GM21723 (cell line): ENCODE measurements at regions not wholly inside any gene's neighbourhood (a gene's known extent, or its start where the extent isn't known, plus 50 kb on each side); places are given as distances from the start of the nearest gene placed in this dataset.
"Not testable (repeated sequence)": the region's sequence is repeated elsewhere in the genome, so short reads cannot be mapped to it uniquely, and the experiment has no call there.

Experiments
- ATAC-seq: cut with Tn5 transposase; IDR thresholded peaks from one replicate; pipeline ENCODE4 v1.9.1; 2021; ENCODE audit warnings: mild to moderate bottlenecking, moderate library complexity; ENCODE audit not compliant: unreplicated experiment

GRCh38 chr17:30689266-30690000 is 135.1 kb downstream of the CRLF3 start:
- not testable (repeated sequence) for ATAC-seq

GRCh38 chr17:30686538-30687479 is 137.7 kb downstream of the CRLF3 start:
- ATAC-seq = not testable (repeated sequence)

GRCh38 chr17:30682280-30682679 is 142.2 kb downstream of the CRLF3 start:
- not testable (repeated sequence) for ATAC-seq

- ATAC-seq = not testable (repeated sequence)
These were observed 143.8 kb downstream of the CRLF3 start for GRCh38 chr17:30680681-30681080.

- no peak for ATAC-seq
These were observed 146.8 kb downstream of the CRLF3 start for GRCh38 chr17:30677550-30678249.

GRCh38 chr17:30675777-30676492 is 148.6 kb downstream of the CRLF3 start:
- ATAC-seq = not testable (repeated sequence)

- not testable (repeated sequence) for ATAC-seq
These were observed 155.3 kb downstream of the CRLF3 start for GRCh38 chr17:30669217-30669649.

GRCh38 chr17:30668360-30669181 is 155.9 kb downstream of the CRLF3 start:
- ATAC-seq = not testable (repeated sequence)

GRCh38 chr17:30667657-30668359 is 156.7 kb downstream of the CRLF3 start:
- not testable (repeated sequence) for ATAC-seq

GRCh38 chr17:30666838-30667656 is 157.4 kb downstream of the CRLF3 start:
- not testable (repeated sequence) for ATAC-seq

- not testable (repeated sequence) for ATAC-seq
These were observed 160.6 kb downstream of the CRLF3 start for GRCh38 chr17:30663727-30664455.

- ATAC-seq = not testable (repeated sequence)
These were observed 167.3 kb downstream of the CRLF3 start for GRCh38 chr17:30657148-30657547.

GRCh38 chr17:30653038-30653437 is 171.5 kb downstream of the CRLF3 start:
- ATAC-seq = not testable (repeated sequence)

- ATAC-seq = not testable (repeated sequence)
These were observed 172.9 kb downstream of the GOSR1 start for GRCh38 chr17:30650149-30650548.

- not testable (repeated sequence) for ATAC-seq
These were observed 170.9 kb downstream of the GOSR1 start for GRCh38 chr17:30648015-30648620.

GRCh38 chr17:30645875-30646274 is 168.7 kb downstream of the GOSR1 start:
- not testable (repeated sequence) for ATAC-seq

- not testable (repeated sequence) for ATAC-seq
These were observed 167.5 kb downstream of the GOSR1 start for GRCh38 chr17:30644713-30645112.
